ENCODE measurements at regions not wholly inside any gene's neighbourhood (a gene's known extent, or its start where the extent isn't known, plus 50 kb on each side); places are given as distances from the start of the nearest gene placed in this dataset.
"Not testable (repeated sequence)": the region's sequence is repeated elsewhere in the genome, so short reads cannot be mapped to it uniquely, and the experiment has no call there.

DNA sequence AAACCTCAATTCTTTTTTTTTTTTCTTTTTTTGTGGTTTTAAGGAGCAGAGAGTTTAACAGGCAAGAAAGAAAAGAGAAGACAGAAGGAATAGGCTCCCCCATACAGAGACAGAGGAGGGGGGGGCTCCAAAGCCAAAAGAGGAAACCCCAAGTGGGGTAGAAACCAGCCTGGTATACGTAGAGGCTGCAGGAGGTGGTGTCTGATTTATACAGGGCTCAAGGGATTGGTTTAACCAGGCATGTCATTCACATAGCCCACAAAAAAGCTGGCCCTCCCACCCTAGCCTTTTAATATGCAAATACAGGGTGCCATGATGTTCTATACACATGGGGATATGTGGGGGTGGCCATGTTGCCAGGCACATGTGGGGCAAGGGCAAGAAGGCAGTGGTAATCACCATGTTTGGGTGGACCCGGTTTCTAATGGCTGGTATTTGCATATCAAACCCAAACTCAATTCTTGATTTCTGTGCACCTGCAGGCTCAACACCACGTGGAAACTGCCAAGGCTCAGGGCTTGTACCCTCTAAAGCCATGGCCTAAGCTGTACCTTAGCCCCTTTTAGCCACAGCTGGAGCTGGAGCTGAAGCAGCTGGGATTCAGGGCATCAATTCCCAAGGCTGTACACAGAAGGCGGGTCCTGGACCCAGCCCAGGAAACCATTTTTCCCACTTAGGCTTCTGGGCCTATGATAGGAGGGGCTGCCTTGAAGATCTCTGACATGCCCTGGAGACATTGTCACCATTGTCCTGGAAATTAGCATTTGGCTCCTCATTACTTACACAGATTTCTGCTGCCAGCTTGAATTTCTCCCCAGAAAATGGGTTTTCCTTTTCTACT is 170.3 kb downstream of the MAIP1 start:
- Histone ChIP-seq H3K9ac (ENCODE audit: low read depth, low read length) (no peak overlapping the region), H3K4me1 (ENCODE audit: insufficient read depth, low read length) (0 out of 2 replicates have a peak, but pooled peaks cover 9% of the 10 kb centered on the region), H3K4me3 (ENCODE audit: low read length) (no peak overlapping the region), H3K27me3 (ENCODE audit: insufficient read depth, low read length) (no peaks in the 10 kb centered on the region), H3K27ac (ENCODE audit: low read depth, low read length) (no peak overlapping the region), H3K9me3 (ENCODE audit: insufficient read depth, low read depth, low read length) (no peaks in the 10 kb centered on the region), H3K36me3 (ENCODE audit: insufficient read depth, low read length) (no peaks in the 10 kb centered on the region)
- 96% methylated on average over 4 of the region's 4 CpGs for WGBS

- H3K4me3 ChIP-seq (ENCODE audit: low read length); H3K4me1 ChIP-seq (ENCODE audit: insufficient read depth, low read length); H3K27me3 ChIP-seq (ENCODE audit: insufficient read depth, low read length); H3K36me3 ChIP-seq (ENCODE audit: insufficient read depth, low read length); H3K9me3 ChIP-seq (ENCODE audit: insufficient read depth, low read depth, low read length); H3K9ac ChIP-seq (ENCODE audit: low read depth, low read length); H3K27ac ChIP-seq (ENCODE audit: low read depth, low read length): not testable (repeated sequence)
- WGBS: 88% methylated on average over 2 of the region's 2 CpGs
These were observed 170.9 kb downstream of the MAIP1 start for GRCh38 chr2:200126285-200126670.

DNA sequence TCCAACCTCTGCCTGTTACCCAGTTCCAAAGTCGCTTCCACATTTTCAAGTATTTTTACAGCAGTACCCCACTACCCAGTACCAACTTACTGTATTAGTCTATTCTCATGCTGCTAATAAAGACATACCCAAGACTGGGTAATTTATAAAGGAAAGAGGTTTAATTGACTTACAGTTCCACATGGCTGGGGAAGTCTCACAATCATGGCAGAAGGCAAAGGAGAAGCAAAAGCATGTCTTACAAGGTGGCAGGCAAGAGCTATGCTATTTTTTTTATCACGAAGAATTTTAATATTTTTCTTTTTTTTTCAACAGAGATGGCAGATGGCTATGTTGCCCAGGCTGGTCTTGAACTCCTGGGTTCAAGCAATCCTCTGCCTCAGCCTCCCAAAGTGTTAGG is 171.3 kb downstream of the MAIP1 start:
- not testable (repeated sequence) for H3K9me3 ChIP-seq (ENCODE audit: insufficient read depth, low read depth, low read length); H3K27me3 ChIP-seq (ENCODE audit: insufficient read depth, low read length); H3K4me3 ChIP-seq (ENCODE audit: low read length); H3K36me3 ChIP-seq (ENCODE audit: insufficient read depth, low read length); H3K4me1 ChIP-seq (ENCODE audit: insufficient read depth, low read length); H3K27ac ChIP-seq (ENCODE audit: low read depth, low read length); H3K9ac ChIP-seq (ENCODE audit: low read depth, low read length)
- WGBS: 97% methylated on average over 2 of the region's 2 CpGs

- Histone ChIP-seq H3K27ac (ENCODE audit: low read depth, low read length) (no peak overlapping the region), H3K9ac (ENCODE audit: low read depth, low read length) (no peak overlapping the region), H3K27me3 (ENCODE audit: insufficient read depth, low read length) (no peaks in the 10 kb centered on the region), H3K4me3 (ENCODE audit: low read length) (no peak overlapping the region), H3K4me1 (ENCODE audit: insufficient read depth, low read length) (0 out of 2 replicates have a peak, but pooled peaks cover 9% of the 10 kb centered on the region), H3K9me3 (ENCODE audit: insufficient read depth, low read depth, low read length) (no peaks in the 10 kb centered on the region), H3K36me3 (ENCODE audit: insufficient read depth, low read length) (no peaks in the 10 kb centered on the region)
These were observed 172.5 kb downstream of the MAIP1 start for GRCh38 chr2:200127848-200128247.

- Histone ChIP-seq H3K27ac (ENCODE audit: low read depth, low read length) (no peak overlapping the region), H3K9me3 (ENCODE audit: insufficient read depth, low read depth, low read length) (no peaks in the 10 kb centered on the region), H3K9ac (ENCODE audit: low read depth, low read length) (no peak overlapping the region), H3K4me1 (ENCODE audit: insufficient read depth, low read length) (0 out of 2 replicates have a peak, but pooled peaks cover 9% of the 10 kb centered on the region), H3K36me3 (ENCODE audit: insufficient read depth, low read length) (no peaks in the 10 kb centered on the region), H3K4me3 (ENCODE audit: low read length) (no peak overlapping the region), H3K27me3 (ENCODE audit: insufficient read depth, low read length) (no peaks in the 10 kb centered on the region)
- WGBS: 97% methylated on average over 4 of the region's 5 CpGs
These were observed 172.9 kb downstream of the MAIP1 start for GRCh38 chr2:200128296-200128695.

DNA sequence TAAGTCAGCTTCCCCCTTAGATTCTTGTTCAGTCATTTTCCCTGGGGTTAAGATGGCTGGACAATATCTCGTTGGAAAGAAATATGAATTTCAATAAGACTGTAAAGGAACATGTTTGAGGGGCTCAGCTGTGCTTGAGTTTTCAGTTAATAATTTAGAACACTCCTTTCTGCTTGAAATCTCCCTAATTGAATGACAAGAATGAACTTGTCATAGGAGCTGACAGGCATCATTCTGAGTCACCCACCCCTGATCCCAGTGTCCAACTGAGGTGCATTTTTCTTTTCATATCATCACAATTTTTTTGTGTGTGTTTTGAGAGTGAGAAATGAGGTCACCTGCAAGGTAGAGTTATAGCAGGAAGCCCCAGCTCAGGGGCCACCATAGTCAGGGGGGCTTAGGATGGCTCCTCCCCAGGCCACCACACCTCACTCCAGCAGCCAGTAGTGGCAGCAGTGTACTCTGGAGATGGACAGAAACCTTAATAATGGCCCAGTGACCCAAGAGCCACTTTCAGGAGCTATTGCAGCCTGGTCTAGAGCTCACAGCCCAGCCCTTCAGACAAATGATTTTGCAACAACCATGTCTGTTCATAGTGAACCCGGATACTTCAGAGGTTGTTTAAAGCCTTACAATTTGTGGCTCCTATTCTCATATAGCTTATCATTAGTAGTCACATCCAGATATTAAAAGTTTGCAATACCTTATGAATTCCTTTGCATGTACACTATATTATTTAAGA is 174.5 kb downstream of the MAIP1 start:
- 95% methylated on average over 2 of the region's 2 CpGs for WGBS
- no peak overlapping the region for H3K4me3 ChIP-seq (ENCODE audit: low read length)
- H3K9me3 ChIP-seq (ENCODE audit: insufficient read depth, low read depth, low read length): peaks cover 10% of the 10 kb centered on the region
- no peaks in the 10 kb centered on the region for H3K36me3 ChIP-seq (ENCODE audit: insufficient read depth, low read length)
- no peak overlapping the region for H3K27ac ChIP-seq (ENCODE audit: low read depth, low read length)
- 0 out of 2 replicates have a peak, but pooled peaks cover 9% of the 10 kb centered on the region for H3K4me1 ChIP-seq (ENCODE audit: insufficient read depth, low read length)
- no peak overlapping the region for H3K9ac ChIP-seq (ENCODE audit: low read depth, low read length)
- H3K27me3 ChIP-seq (ENCODE audit: insufficient read depth, low read length): no peaks in the 10 kb centered on the region

DNA sequence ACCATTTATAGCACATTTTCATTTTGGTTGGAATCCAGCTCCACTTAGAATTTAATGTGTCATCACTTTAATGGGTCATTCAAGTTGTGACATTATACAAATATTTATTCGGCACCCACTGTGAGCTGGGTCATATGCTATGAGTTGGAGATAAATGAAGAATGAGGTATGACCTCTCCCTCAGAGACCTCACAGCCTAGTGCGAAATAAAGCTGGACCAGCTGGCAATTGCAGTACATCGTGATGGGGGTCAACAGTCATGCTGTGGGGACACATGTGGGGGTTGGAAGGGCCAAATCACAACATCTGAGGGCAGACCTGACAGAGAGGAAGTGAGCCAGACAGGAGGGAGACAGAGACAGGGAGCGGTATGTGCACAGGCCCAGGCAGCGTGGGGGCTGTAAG is 175.4 kb downstream of the MAIP1 start:
- H3K27me3 ChIP-seq (ENCODE audit: insufficient read depth, low read length): no peaks in the 10 kb centered on the region
- no peaks in the 10 kb centered on the region for H3K36me3 ChIP-seq (ENCODE audit: insufficient read depth, low read length)
- H3K27ac ChIP-seq (ENCODE audit: low read depth, low read length): no peak overlapping the region
- peaks cover 18% of the 10 kb centered on the region for H3K9me3 ChIP-seq (ENCODE audit: insufficient read depth, low read depth, low read length)
- WGBS: 63% methylated on average over 4 of the region's 5 CpGs
- H3K9ac ChIP-seq (ENCODE audit: low read depth, low read length): no peak overlapping the region
- no peak overlapping the region for H3K4me3 ChIP-seq (ENCODE audit: low read length)
- H3K4me1 ChIP-seq (ENCODE audit: insufficient read depth, low read length): peaks cover 13% of the 10 kb centered on the region; the same call in 1 of the 2 replicates

- WGBS: 100% methylated on average over 1 of the region's 3 CpGs
- H3K27me3 ChIP-seq (ENCODE audit: insufficient read depth, low read length): no peaks in the 10 kb centered on the region
- no peak overlapping the region for H3K9ac ChIP-seq (ENCODE audit: low read depth, low read length)
- H3K4me1 ChIP-seq (ENCODE audit: insufficient read depth, low read length): peaks cover 18% of the 10 kb centered on the region
- H3K27ac ChIP-seq (ENCODE audit: low read depth, low read length): no peak overlapping the region
- peaks cover 18% of the 10 kb centered on the region for H3K9me3 ChIP-seq (ENCODE audit: insufficient read depth, low read depth, low read length)
- H3K4me3 ChIP-seq (ENCODE audit: low read length): no peak overlapping the region
- no peaks in the 10 kb centered on the region for H3K36me3 ChIP-seq (ENCODE audit: insufficient read depth, low read length)
These were observed 175.2 kb upstream of the SPATS2L start for GRCh38 chr2:200131307-200131706.

DNA sequence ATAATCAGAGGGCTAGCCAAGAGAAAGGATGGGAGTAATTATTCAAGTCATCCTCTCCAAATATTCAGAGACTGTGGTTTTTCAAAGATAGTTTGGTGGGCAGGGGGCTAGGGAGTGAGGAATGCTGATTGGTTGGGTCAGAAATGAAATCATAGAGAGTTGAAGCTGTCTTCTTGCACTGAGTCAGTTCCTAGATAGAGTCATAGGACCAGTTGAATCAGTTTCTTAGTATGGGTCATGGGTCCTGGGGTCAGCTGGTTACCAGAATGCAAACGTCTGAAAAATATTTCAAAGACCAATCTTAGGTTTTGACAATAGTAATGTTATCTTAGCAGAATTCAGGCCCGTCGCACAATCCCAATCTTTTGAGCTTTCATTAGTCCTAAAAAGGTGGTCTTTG is 171.4 kb upstream of the SPATS2L start:
- Histone ChIP-seq H3K27ac (ENCODE audit: low read depth, low read length) (no peak overlapping the region; the same call in 1 of the 2 replicates), H3K9ac (ENCODE audit: low read depth, low read length) (no peak overlapping the region), H3K4me1 (ENCODE audit: insufficient read depth, low read length) (peaks cover 27% of the 10 kb centered on the region), H3K9me3 (ENCODE audit: insufficient read depth, low read depth, low read length) (peaks cover 18% of the 10 kb centered on the region), H3K27me3 (ENCODE audit: insufficient read depth, low read length) (no peaks in the 10 kb centered on the region), H3K4me3 (ENCODE audit: low read length) (no peak overlapping the region), H3K36me3 (ENCODE audit: insufficient read depth, low read length) (no peaks in the 10 kb centered on the region)
- 98% methylated on average over 3 of the region's 3 CpGs for WGBS

- 75% methylated on average over 3 of the region's 5 CpGs for WGBS
- Histone ChIP-seq H3K9ac (ENCODE audit: low read depth, low read length) (peak overlapping the region; percentile 47; the same call in 1 of the 2 replicates), H3K27ac (ENCODE audit: low read depth, low read length) (peak overlapping the region; percentile 91), H3K36me3 (ENCODE audit: insufficient read depth, low read length) (no peaks in the 10 kb centered on the region), H3K4me1 (ENCODE audit: insufficient read depth, low read length) (peaks cover 31% of the 10 kb centered on the region), H3K9me3 (ENCODE audit: insufficient read depth, low read depth, low read length) (peaks cover 18% of the 10 kb centered on the region), H3K4me3 (ENCODE audit: low read length) (no peak overlapping the region), H3K27me3 (ENCODE audit: insufficient read depth, low read length) (no peaks in the 10 kb centered on the region)
These were observed 169.8 kb upstream of the SPATS2L start for GRCh38 chr2:200136655-200137054.

DNA sequence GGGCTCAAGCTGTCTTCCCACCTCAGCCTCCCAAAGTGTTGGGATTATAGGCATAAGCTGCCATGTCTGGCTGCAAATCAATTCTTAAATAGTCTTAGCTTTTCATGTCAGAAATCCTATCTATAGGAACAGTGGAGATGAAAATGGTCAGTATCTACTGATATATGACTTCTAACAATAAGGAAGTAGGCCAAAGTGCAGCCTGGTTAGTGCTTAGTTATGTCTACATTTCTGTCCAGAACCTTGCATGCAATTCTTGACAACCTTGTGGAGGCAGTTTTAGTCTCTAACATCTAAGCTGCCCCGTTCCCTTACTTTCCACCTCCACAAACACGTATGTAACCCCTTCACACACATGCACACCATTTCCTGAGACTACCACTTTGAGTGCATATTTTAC is 169.2 kb upstream of the SPATS2L start:
- Histone ChIP-seq H3K27me3 (ENCODE audit: insufficient read depth, low read length) (no peaks in the 10 kb centered on the region), H3K9me3 (ENCODE audit: insufficient read depth, low read depth, low read length) (peaks cover 18% of the 10 kb centered on the region), H3K4me3 (ENCODE audit: low read length) (no peak overlapping the region), H3K4me1 (ENCODE audit: insufficient read depth, low read length) (peaks cover 31% of the 10 kb centered on the region), H3K9ac (ENCODE audit: low read depth, low read length) (no peak overlapping the region), H3K27ac (ENCODE audit: low read depth, low read length) (peak overlapping the region; percentile 43; the same call in 1 of the 2 replicates), H3K36me3 (ENCODE audit: insufficient read depth, low read length) (no peaks in the 10 kb centered on the region)
- 81% methylated on average over 2 of the region's 2 CpGs for WGBS

Data from HUES64 (cell line).